Gastrocnemius medialis (tissue), 4 donors: ENCODE measurements at regions not wholly inside any gene's neighbourhood (a gene's known extent, or its start where the extent isn't known, plus 50 kb on each side); places are given as distances from the start of the nearest gene placed in this dataset.

ENCODE experiments used
- POLR2A ChIP-seq, 2 donors: fragments of 450-650 bp; IDR thresholded peaks; one replicate each; pipeline ENCODE4 v1.6.1; 2017; ENCODE audit warnings: antibody characterized with exemption in 2 of 2, mild to moderate bottlenecking in 2 of 2, moderate library complexity in 2 of 2
- TF ChIP-seq, protein P1 (sequence below), 5 experiments: fragments of 450-650 bp in 3 of 5; fragments of 200-600 bp in 2 of 5; sonication (generic) in 2 of 5; IDR thresholded peaks in 4 of 5; conservative IDR thresholded peaks in 1 of 5; 1 replicate in 4 of 5; 2 replicates in 1 of 5; pipeline ENCODE4 v1.5.1; 2016 to 2019; ENCODE audit warnings: antibody characterized with exemption in 5 of 5, mild to moderate bottlenecking in 3 of 5, moderate library complexity in 3 of 5

GRCh38 chr1:238331557-238331956 is 440.8 kb upstream of the ZP4 start:
- TF ChIP-seq, protein P1, sequence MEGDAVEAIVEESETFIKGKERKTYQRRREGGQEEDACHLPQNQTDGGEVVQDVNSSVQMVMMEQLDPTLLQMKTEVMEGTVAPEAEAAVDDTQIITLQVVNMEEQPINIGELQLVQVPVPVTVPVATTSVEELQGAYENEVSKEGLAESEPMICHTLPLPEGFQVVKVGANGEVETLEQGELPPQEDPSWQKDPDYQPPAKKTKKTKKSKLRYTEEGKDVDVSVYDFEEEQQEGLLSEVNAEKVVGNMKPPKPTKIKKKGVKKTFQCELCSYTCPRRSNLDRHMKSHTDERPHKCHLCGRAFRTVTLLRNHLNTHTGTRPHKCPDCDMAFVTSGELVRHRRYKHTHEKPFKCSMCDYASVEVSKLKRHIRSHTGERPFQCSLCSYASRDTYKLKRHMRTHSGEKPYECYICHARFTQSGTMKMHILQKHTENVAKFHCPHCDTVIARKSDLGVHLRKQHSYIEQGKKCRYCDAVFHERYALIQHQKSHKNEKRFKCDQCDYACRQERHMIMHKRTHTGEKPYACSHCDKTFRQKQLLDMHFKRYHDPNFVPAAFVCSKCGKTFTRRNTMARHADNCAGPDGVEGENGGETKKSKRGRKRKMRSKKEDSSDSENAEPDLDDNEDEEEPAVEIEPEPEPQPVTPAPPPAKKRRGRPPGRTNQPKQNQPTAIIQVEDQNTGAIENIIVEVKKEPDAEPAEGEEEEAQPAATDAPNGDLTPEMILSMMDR (IDR thresholded peaks at IDR 0.05 in 4 of 5, conservative IDR thresholded peaks at IDR 0.05 in 1 of 5): no peak
- TF ChIP-seq POLR2A (IDR thresholded peaks at IDR 0.05): no peak
